H9 (cell line): ENCODE measurements at regions not wholly inside any gene's neighbourhood (a gene's known extent, or its start where the extent isn't known, plus 50 kb on each side); places are given as distances from the start of the nearest gene placed in this dataset.

Source experiments
- DNase-seq: peaks from one replicate; pipeline ENCODE4 v3.0.0-alpha.2; 2017
- H2AFZ ChIP-seq: one replicate; pipeline ENCODE4 v1.6.1; 2013; ENCODE audit warnings: mild to moderate bottlenecking, low read length, control low read depth, moderate library complexity
- H2AK5ac ChIP-seq: 2 replicates; pipeline ENCODE4 v1.6.1; 2013; ENCODE audit warnings: low read length, control low read depth, mixed read lengths; ENCODE audit not compliant: insufficient read length
- H2BK120ac ChIP-seq: one replicate; pipeline ENCODE4 v1.6.1; 2013; ENCODE audit warnings: low read depth, mild to moderate bottlenecking, low read length, control low read depth, inconsistent platforms; ENCODE audit not compliant: poor library complexity, severe bottlenecking
- H2BK12ac ChIP-seq: 2 replicates; pipeline ENCODE4 v1.6.1; 2013; ENCODE audit warnings: low read length, control low read depth, mixed read lengths, low read depth; ENCODE audit not compliant: insufficient read length
- H2BK15ac ChIP-seq: 2 replicates; pipeline ENCODE4 v1.6.1; 2013; ENCODE audit warnings: low read depth, low read length, control low read depth
- H2BK20ac ChIP-seq: one replicate; pipeline ENCODE4 v1.6.1; 2013; ENCODE audit warnings: low read depth, mild to moderate bottlenecking, low read length, control low read depth, inconsistent platforms; ENCODE audit not compliant: poor library complexity, severe bottlenecking
- H2BK5ac ChIP-seq: 2 replicates; pipeline ENCODE4 v1.6.1; 2013; ENCODE audit warnings: low read length, control low read depth, mixed read lengths; ENCODE audit not compliant: insufficient read length
- H3K14ac ChIP-seq: 2 replicates; pipeline ENCODE4 v1.6.1; 2013; ENCODE audit warnings: low read length, control low read depth; ENCODE audit not compliant: insufficient read depth
- H3K18ac ChIP-seq: 2 replicates; pipeline ENCODE4 v1.6.1; 2013; ENCODE audit warnings: low read depth, mild to moderate bottlenecking, mixed read lengths, low read length, control low read depth; ENCODE audit not compliant: insufficient read length
- H3K23ac ChIP-seq: 2 replicates; pipeline ENCODE4 v1.6.1; 2013; ENCODE audit warnings: low read length, control low read depth, mixed read lengths, low read depth; ENCODE audit not compliant: insufficient read length
- H3K23me2 ChIP-seq: 2 replicates; pipeline ENCODE4 v1.6.1; 2013; ENCODE audit warnings: low read depth, mild to moderate bottlenecking, mixed read lengths, low read length, control low read depth; ENCODE audit not compliant: insufficient read length, poor library complexity, severe bottlenecking
- H3K27ac ChIP-seq: 2 replicates; pipeline ENCODE4 v1.5.1; 2013; ENCODE audit warnings: low read length, control low read depth, mixed read lengths, low read depth; ENCODE audit not compliant: insufficient read length
- H3K27me3 ChIP-seq: 2 replicates; pipeline ENCODE4 v1.6.1; 2013; ENCODE audit warnings: low read length, control low read depth, inconsistent platforms; ENCODE audit not compliant: insufficient read depth
- H3K4ac ChIP-seq: 2 replicates; pipeline ENCODE4 v1.6.1; 2013; ENCODE audit warnings: low read depth, mild to moderate bottlenecking, control low read depth, inconsistent platforms, low read length, moderate library complexity
- H3K4me1 ChIP-seq: 2 replicates; pipeline ENCODE4 v1.6.1; 2013; ENCODE audit warnings: low read length, control low read depth, inconsistent platforms; ENCODE audit not compliant: insufficient read depth
- H3K4me2 ChIP-seq: 2 replicates; pipeline ENCODE4 v1.6.1; 2013; ENCODE audit warnings: low read length, control low read depth, mixed read lengths; ENCODE audit not compliant: insufficient read length, insufficient read depth
- H3K56ac ChIP-seq: 2 replicates; pipeline ENCODE4 v1.6.1; 2013; ENCODE audit warnings: low read depth, mild to moderate bottlenecking, mixed read lengths, low read length, control low read depth; ENCODE audit not compliant: insufficient read length
- H3K79me1 ChIP-seq: 2 replicates; pipeline ENCODE4 v1.6.1; 2013; ENCODE audit warnings: low read depth, mild to moderate bottlenecking, moderate library complexity, low read length, control low read depth, inconsistent platforms; ENCODE audit not compliant: insufficient read depth, poor library complexity, severe bottlenecking
- H3K79me2 ChIP-seq: 2 replicates; pipeline ENCODE4 v1.6.1; 2013; ENCODE audit warnings: low read length, control low read depth, inconsistent platforms; ENCODE audit not compliant: insufficient read depth
- H3K9ac ChIP-seq: 2 replicates; pipeline ENCODE4 v1.6.1; 2013; ENCODE audit warnings: low read length, control low read depth, mixed read lengths; ENCODE audit not compliant: insufficient read length; ENCODE audit errors: extremely low read depth
- H3K9me3 ChIP-seq: one replicate; pipeline ENCODE4 v1.6.1; 2013; ENCODE audit warnings: low read depth, low read length, inconsistent platforms; ENCODE audit not compliant: control insufficient read depth
- H3T11ph ChIP-seq: one replicate; pipeline ENCODE4 v1.6.1; 2013; ENCODE audit warnings: mild to moderate bottlenecking, low read length, control low read depth, inconsistent platforms
- H4K20me1 ChIP-seq: one replicate; pipeline ENCODE4 v1.6.1; 2013; ENCODE audit not compliant: control insufficient read depth, insufficient read length, insufficient read depth
- H4K5ac ChIP-seq: 2 replicates; pipeline ENCODE4 v1.6.1; 2013; ENCODE audit warnings: low read depth, mild to moderate bottlenecking, mixed read lengths, low read length, control low read depth; ENCODE audit not compliant: insufficient read length
- H4K8ac ChIP-seq: replicated peaks from 2 replicates; pipeline ENCODE4 v1.6.1; 2013; ENCODE audit warnings: low read length, control low read depth, mixed read lengths, low read depth; ENCODE audit not compliant: insufficient read length
- H4K91ac ChIP-seq: 2 replicates; pipeline ENCODE4 v1.6.1; 2013; ENCODE audit warnings: low read depth, mild to moderate bottlenecking, moderate library complexity, mixed read lengths, low read length, control low read depth; ENCODE audit not compliant: insufficient read length
- H3K27ac Mint-ChIP-seq, 3 experiments: 2 replicates in 2 of 3; 3 replicates in 1 of 3; pipeline ENCODE4 v1.8.0; 2020 to 2021; ENCODE audit warnings: mixed read lengths in 3 of 3, mild to moderate bottlenecking in 1 of 3, moderate library complexity in 1 of 3
- H3K27me3 Mint-ChIP-seq: 2 replicates; pipeline ENCODE4 v1.8.0; 2021; ENCODE audit warnings: low read depth, mild to moderate bottlenecking, moderate library complexity, mixed read lengths
- H3K36me3 Mint-ChIP-seq, 3 experiments: 2 replicates in 2 of 3; 3 replicates in 1 of 3; pipeline ENCODE4 v1.8.0; 2020 to 2021; ENCODE audit warnings: low read depth in 3 of 3, mixed read lengths in 3 of 3; ENCODE audit not compliant: insufficient read depth in 1 of 3
- H3K4me1 Mint-ChIP-seq, 2 experiments: 2 replicates each; pipeline ENCODE4 v1.8.0; 2020; ENCODE audit warnings: mixed read lengths in 2 of 2
- H3K4me3 Mint-ChIP-seq, 2 experiments: 2 replicates in 1 of 2; 3 replicates in 1 of 2; pipeline ENCODE4 v1.8.0; 2020 to 2021; ENCODE audit warnings: mild to moderate bottlenecking in 2 of 2, mixed read lengths in 2 of 2, moderate library complexity in 1 of 2
- H3K9me3 Mint-ChIP-seq, 2 experiments: 2 replicates in 1 of 2; 3 replicates in 1 of 2; pipeline ENCODE4 v1.8.0; 2020; ENCODE audit warnings: mild to moderate bottlenecking in 2 of 2, mixed read lengths in 2 of 2, moderate library complexity in 1 of 2
- TF ChIP-seq, protein P1 (sequence below): fragments of 200-600 bp; sonication (generic); conservative IDR thresholded peaks from 3 replicates; pipeline ENCODE4 v1.8.0; 2021; ENCODE audit warnings: antibody characterized with exemption, mild to moderate bottlenecking

DNA sequence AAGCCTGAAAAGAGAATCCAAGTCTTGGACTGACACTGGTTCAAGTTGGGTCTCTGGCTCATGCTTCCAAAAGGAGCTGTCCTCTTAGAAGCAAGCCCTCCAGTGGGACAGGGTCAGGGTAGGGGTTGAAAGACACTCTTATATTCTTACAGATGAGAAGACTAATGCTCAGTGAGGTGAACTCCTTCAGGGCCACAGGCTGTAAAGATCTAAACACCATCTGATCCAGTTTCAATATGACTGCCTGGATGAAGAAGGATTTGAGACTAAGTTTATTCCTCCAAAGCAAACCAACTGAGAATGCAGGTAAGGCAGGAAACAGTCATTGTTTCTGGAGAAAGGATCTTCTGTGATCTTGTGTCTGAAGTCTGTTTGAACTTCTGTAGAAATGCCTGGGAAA, 99.0 kb upstream of the TAB2 start:
- Histone ChIP-seq H2AK5ac (no peak overlapping the region), H2BK120ac (no peak overlapping the region), H3K23me2 (no peaks in the 10 kb centered on the region), H3K4ac (no peak overlapping the region), H2BK15ac (no peak overlapping the region), H3K79me1 (no peaks in the 10 kb centered on the region), H2BK20ac (no peak overlapping the region), H3K23ac (no peak overlapping the region), H4K91ac (no peak overlapping the region), H3K27me3 (no peaks in the 10 kb centered on the region), H3K14ac (no peak overlapping the region), H3K79me2 (no peaks in the 10 kb centered on the region), H2AFZ (no peak overlapping the region), H3K18ac (no peak overlapping the region), H4K20me1 (no peaks in the 10 kb centered on the region), H3K4me2 (no peak overlapping the region), H3K56ac (no peak overlapping the region), H3T11ph (no peak overlapping the region), H4K8ac (no peak overlapping the region), H3K4me1 (peaks cover 4% of the 10 kb centered on the region), H2BK5ac (no peak overlapping the region), H3K9ac (no peak overlapping the region), H4K5ac (no peak overlapping the region), H3K9me3 (no peaks in the 10 kb centered on the region), H2BK12ac (no peak overlapping the region), H3K27ac (no peak overlapping the region)
- Mint-ChIP-seq H3K36me3 (no peaks in the 10 kb centered on the region), H3K4me1 (peaks cover 17 to 22% of the 10 kb centered on the region in 2 experiments), H3K9me3 (no peaks in the 10 kb centered on the region), H3K4me3 (no peak overlapping the region), H3K27me3 (no peaks in the 10 kb centered on the region; the same call in 1 of the 2 replicates), H3K27ac (no peak overlapping the region)
- no peak for DNase-seq
- TF ChIP-seq, protein P1, sequence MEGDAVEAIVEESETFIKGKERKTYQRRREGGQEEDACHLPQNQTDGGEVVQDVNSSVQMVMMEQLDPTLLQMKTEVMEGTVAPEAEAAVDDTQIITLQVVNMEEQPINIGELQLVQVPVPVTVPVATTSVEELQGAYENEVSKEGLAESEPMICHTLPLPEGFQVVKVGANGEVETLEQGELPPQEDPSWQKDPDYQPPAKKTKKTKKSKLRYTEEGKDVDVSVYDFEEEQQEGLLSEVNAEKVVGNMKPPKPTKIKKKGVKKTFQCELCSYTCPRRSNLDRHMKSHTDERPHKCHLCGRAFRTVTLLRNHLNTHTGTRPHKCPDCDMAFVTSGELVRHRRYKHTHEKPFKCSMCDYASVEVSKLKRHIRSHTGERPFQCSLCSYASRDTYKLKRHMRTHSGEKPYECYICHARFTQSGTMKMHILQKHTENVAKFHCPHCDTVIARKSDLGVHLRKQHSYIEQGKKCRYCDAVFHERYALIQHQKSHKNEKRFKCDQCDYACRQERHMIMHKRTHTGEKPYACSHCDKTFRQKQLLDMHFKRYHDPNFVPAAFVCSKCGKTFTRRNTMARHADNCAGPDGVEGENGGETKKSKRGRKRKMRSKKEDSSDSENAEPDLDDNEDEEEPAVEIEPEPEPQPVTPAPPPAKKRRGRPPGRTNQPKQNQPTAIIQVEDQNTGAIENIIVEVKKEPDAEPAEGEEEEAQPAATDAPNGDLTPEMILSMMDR, result no peak
